IMR-90 (cell line): ENCODE measurements at regions not wholly inside any gene's neighbourhood (a gene's known extent, or its start where the extent isn't known, plus 50 kb on each side); places are given as distances from the start of the nearest gene placed in this dataset.

ENCODE experiments used
- ATAC-seq: fragments of 200-7000 bp; cut with Tn5 transposase; 2 replicates; pipeline ENCODE4 v1.9.1; 2020; ENCODE audit warnings: low read depth, mild to moderate bottlenecking, moderate library complexity
- BruUV-seq: library from RNA; stranded (reverse); fragments of 400-500 nt; replicated peaks from 2 replicates; lab custom pipeline; 2021; lab: Mats Ljungman, UMichigan
- CTCF ChIA-PET: fragments of 300-600 bp; formaldehyde crosslinking; extraction: SDS; loops from one replicate; lab custom pipeline; 2021; ENCODE audit warnings: antibody characterized with exemption; lab: Yijun Ruan, JAX
- POLR2A ChIA-PET: fragments of 300-600 bp; sonication (Branson Sonifier 250); formaldehyde crosslinking; loops from one replicate; lab custom pipeline; 2022; ENCODE audit warnings: antibody characterized with exemption; ENCODE audit not compliant: unreplicated experiment; lab: Charles Lee
- DNase-seq: peaks from one replicate; pipeline ENCODE4 v3.0.0; 2013
- H2AFZ ChIP-seq: replicated peaks from 2 replicates; pipeline ENCODE3; 2013; ENCODE audit warnings: low read length, mild to moderate bottlenecking; ENCODE audit not compliant: poor library complexity
- H2AK5ac ChIP-seq: 2 replicates; pipeline ENCODE4 v1.6.1; 2013; ENCODE audit warnings: low read depth, low read length, inconsistent platforms
- H2AK9ac ChIP-seq: replicated peaks from 2 replicates; pipeline ENCODE3; 2013; ENCODE audit warnings: mild to moderate bottlenecking, low read depth, low read length, moderate library complexity; ENCODE audit not compliant: poor library complexity
- H2BK120ac ChIP-seq: 2 replicates; pipeline ENCODE4 v1.6.1; 2013; ENCODE audit warnings: low read depth, low read length, inconsistent platforms
- H2BK15ac ChIP-seq: 3 replicates; pipeline ENCODE4 v1.6.1; 2013; ENCODE audit warnings: low read depth, low read length, inconsistent platforms
- H2BK20ac ChIP-seq: 2 replicates; pipeline ENCODE4 v1.6.1; 2013; ENCODE audit warnings: low read depth, mild to moderate bottlenecking, inconsistent platforms, low read length, moderate library complexity
- H2BK5ac ChIP-seq: 2 replicates; pipeline ENCODE4 v1.6.1; 2013; ENCODE audit warnings: mild to moderate bottlenecking, low read depth, low read length, inconsistent platforms; ENCODE audit not compliant: poor library complexity, severe bottlenecking
- H3K14ac ChIP-seq: replicated peaks from 2 replicates; pipeline ENCODE4 v1.6.1; 2013; ENCODE audit warnings: low read depth, low read length, inconsistent platforms
- H3K18ac ChIP-seq: 2 replicates; pipeline ENCODE4 v1.6.1; 2013; ENCODE audit warnings: low read depth, low read length, control low read depth
- H3K23ac ChIP-seq: 2 replicates; pipeline ENCODE4 v1.6.1; 2013; ENCODE audit warnings: low read depth, low read length, inconsistent platforms
- H3K27ac ChIP-seq: 2 replicates; pipeline ENCODE4 v1.5.1; 2013; ENCODE audit warnings: mild to moderate bottlenecking, control low read depth, low read length; ENCODE audit not compliant: insufficient read depth
- H3K27me3 ChIP-seq: 2 replicates; pipeline ENCODE4 v1.6.1; 2013; ENCODE audit warnings: low read length; ENCODE audit not compliant: control insufficient read depth, insufficient read depth
- H3K36me3 ChIP-seq: 2 replicates; pipeline ENCODE4 v1.6.1; 2013; ENCODE audit warnings: low read length, mixed read lengths; ENCODE audit not compliant: control insufficient read depth, insufficient read depth
- H3K4ac ChIP-seq: 2 replicates; pipeline ENCODE4 v1.6.1; 2013; ENCODE audit warnings: low read depth, low read length, inconsistent platforms
- H3K4me1 ChIP-seq: 2 replicates; pipeline ENCODE4 v1.6.1; 2013; ENCODE audit warnings: low read length, mixed read lengths; ENCODE audit not compliant: control insufficient read depth, insufficient read depth
- H3K4me2 ChIP-seq: 2 replicates; pipeline ENCODE4 v1.6.1; 2013; ENCODE audit warnings: low read depth, mild to moderate bottlenecking, control low read depth, low read length, moderate library complexity
- H3K4me3 ChIP-seq: 2 replicates; pipeline ENCODE4 v1.5.1; 2013; ENCODE audit warnings: low read depth, mild to moderate bottlenecking, control low read depth, low read length, moderate library complexity; ENCODE audit not compliant: insufficient read depth
- H3K56ac ChIP-seq: 2 replicates; pipeline ENCODE4 v1.6.1; 2013; ENCODE audit warnings: low read length, inconsistent platforms; ENCODE audit not compliant: insufficient read depth; ENCODE audit errors: extremely low read depth
- H3K79me1 ChIP-seq, 2 experiments: 2 replicates each; pipeline ENCODE4 v1.6.1; 2013; ENCODE audit warnings: low read length in 2 of 2, inconsistent platforms in 1 of 2, low read depth in 1 of 2
- H3K9ac ChIP-seq: 2 replicates; pipeline ENCODE4 v1.6.1; 2013; ENCODE audit warnings: low read depth, low read length, control low read depth
- H3K9me1 ChIP-seq: 2 replicates; pipeline ENCODE4 v1.6.1; 2013; ENCODE audit warnings: low read length, inconsistent platforms; ENCODE audit not compliant: insufficient read depth
- H3K9me3 ChIP-seq: 2 replicates; pipeline ENCODE4 v1.6.1; 2013; ENCODE audit warnings: low read length; ENCODE audit not compliant: control insufficient read depth, insufficient read depth
- H4K20me1 ChIP-seq: 2 replicates; pipeline ENCODE4 v1.6.1; 2013; ENCODE audit warnings: low read length, inconsistent platforms; ENCODE audit not compliant: insufficient read depth
- H4K5ac ChIP-seq: 2 replicates; pipeline ENCODE4 v1.6.1; 2013; ENCODE audit warnings: mild to moderate bottlenecking, low read depth, low read length, control low read depth
- H4K8ac ChIP-seq, 2 experiments: 2 replicates each; pipeline ENCODE4 v1.6.1; 2013; ENCODE audit warnings: low read depth in 2 of 2, low read length in 2 of 2, control low read depth in 1 of 2, inconsistent platforms in 1 of 2
- H4K91ac ChIP-seq: 2 replicates; pipeline ENCODE4 v1.6.1; 2013; ENCODE audit warnings: low read depth, low read length, inconsistent platforms; ENCODE audit not compliant: insufficient read depth
- CEBPB ChIP-seq: IDR thresholded peaks from 2 replicates; pipeline ENCODE4 v1.6.1; 2012; ENCODE audit warnings: low read depth, low read length, improper control_type of control experiment
- FOS ChIP-seq: fragments of 150-350 bp; IDR thresholded peaks from 2 replicates; pipeline ENCODE4 v1.6.1; 2016; ENCODE audit warnings: low read depth, low read length
- MAFK ChIP-seq: IDR thresholded peaks from 2 replicates; pipeline ENCODE4 v1.6.1; 2012; ENCODE audit warnings: low read depth, low read length, improper control_type of control experiment
- WGBS, 2 experiments: methylation state at CpG; one replicate each; pipeline versions ENCODE4 v1.1.5 to v1.1.7; 2013; ENCODE audit warnings: missing lambda C conversion rate in 2 of 2; ENCODE audit not compliant: insufficient read length in 1 of 2; ENCODE audit errors: extremely low coverage in 2 of 2; 5-methylcytosine and 5-hydroxymethylcytosine counted together
- dilution Hi-C: fragments of 300-500 bp; cut with HindIII; formaldehyde crosslinking; loops from one replicate; pipeline ENCODE4 v1.14.3; 2018; ENCODE audit warnings: low sequenced_read_pairs; ENCODE audit not compliant: unreplicated experiment
- in situ Hi-C: fragments of 300-500 bp; cut with MboI; formaldehyde crosslinking; loops from 3 replicates; pipeline ENCODE4 v1.14.3; 2019; ENCODE audit warnings: low sequenced_read_pairs, inconsistent platforms, mixed read lengths
- intact Hi-C: fragments of 100-400 bp; cut with micrococcal nuclease; formaldehyde crosslinking; loops from 2 replicates; pipeline ENCODE4 v1.10.0; 2022

DNA sequence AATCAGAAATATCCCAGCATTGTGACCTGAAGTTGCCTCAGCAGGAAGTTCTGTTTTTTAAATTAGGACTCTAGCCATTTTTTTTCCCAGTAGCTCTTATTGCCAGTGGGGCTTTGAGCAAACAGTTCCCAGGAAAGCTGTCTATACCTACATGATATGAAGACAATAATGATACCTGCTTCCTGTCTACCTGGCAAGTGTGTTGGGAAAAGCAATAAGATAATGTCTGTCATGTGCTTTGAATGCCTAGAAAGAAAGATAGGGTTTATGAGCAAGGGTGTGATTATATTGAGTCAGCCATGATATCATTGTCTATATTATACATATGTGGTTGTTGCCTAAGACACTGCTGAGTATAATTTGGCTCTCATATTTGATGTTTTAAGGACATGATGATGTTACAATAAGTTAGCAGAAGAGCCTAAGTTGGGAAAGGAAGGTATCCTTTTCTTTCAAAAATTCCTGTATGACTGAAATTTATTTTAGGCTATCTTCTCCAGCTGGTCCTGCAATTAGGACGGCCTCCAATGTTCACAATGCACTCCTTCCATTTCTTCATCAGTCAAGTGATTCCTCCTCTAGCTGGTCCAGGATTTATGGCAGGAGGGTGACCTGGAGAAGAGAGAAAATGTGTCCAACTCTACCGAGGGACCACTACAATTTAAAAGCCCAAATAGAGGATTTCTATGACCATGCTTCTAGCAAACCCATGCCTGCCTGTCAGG, 99.6 kb upstream of the CDC42BPA start:
- TF ChIP-seq CEBPB (peak; percentile 83), FOS (peak; percentile 19; the same call in 1 of the 2 replicates), MAFK (no peak)
- dilution Hi-C loops, result no loop called here
- Histone ChIP-seq H4K8ac (no peak overlapping the region), H2AK5ac (no peak overlapping the region), H3K4me2 (no peak overlapping the region), H3K14ac (no peak overlapping the region), H3K4ac (no peak overlapping the region), H3K27ac (peak overlapping the region; percentile 55; the same call in 1 of the 2 replicates), H2BK5ac (no peak overlapping the region), H2BK20ac (no peak overlapping the region), H4K91ac (no peak overlapping the region), H3K23ac (no peak overlapping the region), H2BK15ac (no peak overlapping the region), H3K9me1 (no peaks in the 10 kb centered on the region), H3K79me1 (no peaks in the 10 kb centered on the region), H2AK9ac (no peak overlapping the region), H3K56ac (no peak overlapping the region), H3K9me3 (no peaks in the 10 kb centered on the region), H3K27me3 (no peaks in the 10 kb centered on the region), H2BK120ac (no peak overlapping the region), H3K4me3 (no peak overlapping the region), H3K9ac (no peak overlapping the region), H4K20me1 (no peaks in the 10 kb centered on the region), H2AFZ (no peak overlapping the region), H3K4me1 (peaks cover 3% of the 10 kb centered on the region; the same call in 1 of the 2 replicates), H4K5ac (no peak overlapping the region), H3K18ac (no peak overlapping the region), H3K36me3 (no peaks in the 10 kb centered on the region)
- DNase-seq (peak; percentile 78), ATAC-seq (peak; percentile 63)
- CTCF ChIA-PET, result no interaction called here
- no CpG with 5 or more reads among the region's 2 CpGs for WGBS, 2 experiments
- intact Hi-C loops, result no loop called here
- no TSS peak for BruUV-seq
- in situ Hi-C loops, result no loop called here
- POLR2A ChIA-PET, result no interaction called here
